ENCODE measurements at regions not wholly inside any gene's neighbourhood (a gene's known extent, or its start where the extent isn't known, plus 50 kb on each side); places are given as distances from the start of the nearest gene placed in this dataset.

- DNase-seq (ENCODE audit: low read depth) = peak; percentile 13
- no peak overlapping the region for H3K4me3 ChIP-seq (ENCODE audit: control insufficient read depth, low read depth, low read length)
- TF ChIP-seq CTCF (IDR thresholded peaks at IDR 0.05; ENCODE audit: control insufficient read depth, insufficient read depth, low read depth, low read length, missing control alignments) = no peak
These were observed 182.1 kb downstream of the MOSPD2 start for GRCh38 chrX:15055146-15055930.

- DNase-seq (ENCODE audit: low read depth) = no peak
- H3K4me3 ChIP-seq (ENCODE audit: control insufficient read depth, low read depth, low read length) = no peak overlapping the region
- TF ChIP-seq CTCF (IDR thresholded peaks at IDR 0.05; ENCODE audit: control insufficient read depth, insufficient read depth, low read depth, low read length, missing control alignments) = no peak
These were observed 177.2 kb downstream of the MOSPD2 start for GRCh38 chrX:15050395-15050794.

GRCh38 chrX:15043538-15043937 lies 170.3 kb downstream of the MOSPD2 start:
- TF ChIP-seq CTCF (IDR thresholded peaks at IDR 0.05; ENCODE audit: control insufficient read depth, insufficient read depth, low read depth, low read length, missing control alignments) = no peak
- H3K4me3 ChIP-seq (ENCODE audit: control insufficient read depth, low read depth, low read length) = no peak overlapping the region
- no peak for DNase-seq (ENCODE audit: low read depth)

GRCh38 chrX:15033917-15034316 lies 160.7 kb downstream of the MOSPD2 start:
- H3K4me3 ChIP-seq (ENCODE audit: control insufficient read depth, low read depth, low read length) = no peak overlapping the region
- no peak for DNase-seq (ENCODE audit: low read depth)
- no peak for TF ChIP-seq CTCF (IDR thresholded peaks at IDR 0.05; ENCODE audit: control insufficient read depth, insufficient read depth, low read depth, low read length, missing control alignments)

GRCh38 chrX:15017491-15017890 lies 144.3 kb downstream of the MOSPD2 start:
- H3K4me3 ChIP-seq (ENCODE audit: control insufficient read depth, low read depth, low read length) = no peak overlapping the region
- DNase-seq (ENCODE audit: low read depth) = no peak
- TF ChIP-seq CTCF (IDR thresholded peaks at IDR 0.05; ENCODE audit: control insufficient read depth, insufficient read depth, low read depth, low read length, missing control alignments) = no peak

GRCh38 chrX:15016051-15016450 lies 142.8 kb downstream of the MOSPD2 start:
- no peak overlapping the region for H3K4me3 ChIP-seq (ENCODE audit: control insufficient read depth, low read depth, low read length)
- no peak for TF ChIP-seq CTCF (IDR thresholded peaks at IDR 0.05; ENCODE audit: control insufficient read depth, insufficient read depth, low read depth, low read length, missing control alignments)
- no peak for DNase-seq (ENCODE audit: low read depth)

All from AG09309 (cell line).